Mucosa of descending colon (tissue), 3 donors: ENCODE measurements at regions not wholly inside any gene's neighbourhood (a gene's known extent, or its start where the extent isn't known, plus 50 kb on each side); places are given as distances from the start of the nearest gene placed in this dataset.

Source experiments
- ATAC-seq: fragments of 200-7000 bp; cut with Tn5 transposase; one replicate; pipeline ENCODE4 v1.9.1; 2020; ENCODE audit warnings: mild to moderate bottlenecking, moderate library complexity
- DNase-seq, 3 donors: peaks; one replicate each; pipeline ENCODE4 v3.0.0-alpha.2; 2020
- H3K36me3 ChIP-seq: fragments of 200-600 bp; one replicate; pipeline ENCODE4 v1.8.0; 2021; ENCODE audit warnings: low read depth, mild to moderate bottlenecking
- H3K4me1 ChIP-seq: fragments of 200-600 bp; one replicate; pipeline ENCODE4 v1.8.0; 2021; ENCODE audit warnings: low read depth, mild to moderate bottlenecking
- H3K4me3 ChIP-seq: fragments of 200-600 bp; one replicate; pipeline ENCODE4 v1.8.0; 2021; ENCODE audit warnings: mild to moderate bottlenecking
- H3K9me3 ChIP-seq: fragments of 200-600 bp; one replicate; pipeline ENCODE4 v1.8.0; 2021; ENCODE audit warnings: mild to moderate bottlenecking
- CTCF ChIP-seq: fragments of 200-600 bp; IDR thresholded peaks from one replicate; pipeline ENCODE4 v1.8.0; 2022; ENCODE audit warnings: antibody characterized with exemption, mild to moderate bottlenecking
- intact Hi-C, 2 donors: fragments of 100-400 bp; cut with DNase I in 1 of 2; cut with micrococcal nuclease in 1 of 2; formaldehyde crosslinking; loops; one replicate each; pipeline versions ENCODE4 v1.11.0 to v1.11.1; 2022; cut with DNase I, micrococcal nuclease
- donor health status: DM: no; HTN: no; CAD: no; lungs with moderate emphysema.
- donor health status: DM: no; HTN: no; CAD: no.
- donor health status: DM: no; HTN: yes; CAD: no.

DNA sequence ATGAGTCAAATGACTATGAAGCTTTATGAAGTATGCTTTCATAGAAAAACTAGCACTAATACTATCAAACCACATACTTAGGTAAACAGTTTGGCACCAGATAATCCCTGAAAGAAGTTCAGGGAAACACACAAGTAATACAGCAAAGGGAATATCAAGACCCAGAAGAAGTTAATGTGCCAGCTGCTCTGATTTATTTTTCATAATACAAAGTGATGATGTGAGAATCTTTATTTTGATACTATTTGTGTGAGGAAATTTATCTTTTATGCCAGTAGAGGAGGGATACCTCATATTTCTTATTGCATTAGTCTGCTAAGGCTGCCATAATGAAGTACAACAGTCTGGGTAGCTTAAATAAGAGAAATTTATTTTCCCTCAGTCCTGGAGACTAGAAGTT lies 67.7 kb upstream of the ANO3 start:
- H3K4me1 ChIP-seq, result no peaks in the 10 kb centered on the region
- H3K36me3 ChIP-seq, result no peaks in the 10 kb centered on the region
- intact Hi-C loops, result no loop called here
- ATAC-seq (no peak), DNase-seq (no peak)
- TF ChIP-seq CTCF, result no peak
- H3K9me3 ChIP-seq, result no peaks in the 10 kb centered on the region
- no peak overlapping the region for H3K4me3 ChIP-seq

DNA sequence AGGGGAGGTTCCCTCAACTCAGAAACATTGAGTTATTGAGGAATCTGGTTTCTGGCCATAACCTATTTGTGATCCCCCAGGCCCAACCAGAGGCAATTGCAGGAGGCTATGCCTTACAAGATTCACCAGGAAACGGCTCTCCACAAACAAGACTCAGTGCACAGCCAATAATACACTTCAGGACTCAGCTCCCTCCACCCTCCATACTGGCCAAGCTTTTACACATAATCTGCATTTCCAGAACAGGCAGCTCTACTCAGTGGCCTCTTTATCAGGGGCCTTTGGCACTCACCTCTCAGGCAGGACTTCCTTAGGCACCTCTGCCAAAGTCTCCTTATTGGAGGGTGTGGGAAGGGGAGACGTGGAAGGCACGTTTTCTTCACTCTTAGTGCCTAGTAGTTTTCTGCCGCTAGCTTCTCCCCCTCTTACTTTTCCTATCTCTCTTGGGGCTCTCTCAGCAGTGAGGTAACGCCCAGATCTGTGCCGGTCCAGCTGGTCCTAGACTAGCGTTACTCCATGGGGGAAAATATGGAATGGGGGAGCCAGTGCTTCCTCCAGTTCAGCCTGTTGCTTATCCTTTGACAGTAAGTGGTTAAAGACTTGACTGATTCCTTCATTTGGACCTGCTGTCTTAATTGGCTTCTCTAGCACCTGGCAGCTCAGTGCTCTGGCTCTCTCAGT lies 62.8 kb upstream of the ANO3 start:
- H3K4me1 ChIP-seq, result no peaks in the 10 kb centered on the region
- no peak for ATAC-seq
- no peaks in the 10 kb centered on the region for H3K9me3 ChIP-seq
- no peak for TF ChIP-seq CTCF
- intact Hi-C loops, result no loop called here
- no peaks in the 10 kb centered on the region for H3K36me3 ChIP-seq
- H3K4me3 ChIP-seq, result no peak overlapping the region
- no peak for DNase-seq

- TF ChIP-seq CTCF, result no peak
- no peaks in the 10 kb centered on the region for H3K9me3 ChIP-seq
- ATAC-seq (no peak), DNase-seq (no peak)
- no peaks in the 10 kb centered on the region for H3K36me3 ChIP-seq
- no peaks in the 10 kb centered on the region for H3K4me1 ChIP-seq
- H3K4me3 ChIP-seq, result no peak overlapping the region
- intact Hi-C loops, result loop anchor here in 1 of 2 donors (10.0 kb wide), 1 partner anchor 287 kb away; no protein-coding TSS in a partner anchor
Measured at GRCh38 chr11:26271666-26272065, 60.3 kb upstream of the ANO3 start.

GRCh38 chr11:26276798-26277424 lies 55.0 kb upstream of the ANO3 start:
- H3K4me1 ChIP-seq, result no peaks in the 10 kb centered on the region
- H3K9me3 ChIP-seq, result no peaks in the 10 kb centered on the region
- peak; percentile 87 for TF ChIP-seq CTCF
- DNase-seq (peak in 2 of 3 donors; percentile 22 to 73), ATAC-seq (peak; percentile 67)
- intact Hi-C loops, result loop anchor here in 1 of 2 donors (10.0 kb wide), 1 partner anchor 292 kb away; no protein-coding TSS in a partner anchor
- H3K4me3 ChIP-seq, result no peak overlapping the region
- no peaks in the 10 kb centered on the region for H3K36me3 ChIP-seq

GRCh38 chr11:26278354-26278753 lies 53.6 kb upstream of the ANO3 start:
- H3K4me1 ChIP-seq, result no peaks in the 10 kb centered on the region
- DNase-seq, result no peak
- ATAC-seq, result no peak
- intact Hi-C loops, result loop anchor here in 1 of 2 donors (10.0 kb wide), 1 partner anchor 294 kb away; no protein-coding TSS in a partner anchor
- TF ChIP-seq CTCF, result no peak
- no peak overlapping the region for H3K4me3 ChIP-seq
- H3K9me3 ChIP-seq, result no peaks in the 10 kb centered on the region
- no peaks in the 10 kb centered on the region for H3K36me3 ChIP-seq
